ENCODE measurements at regions not wholly inside any gene's neighbourhood (a gene's known extent, or its start where the extent isn't known, plus 50 kb on each side); places are given as distances from the start of the nearest gene placed in this dataset.

GRCh38 chr16:60989592-60989991 is 1046.6 kb downstream of the CDH8 start:
- SMC1A ChIA-PET (ENCODE audit: uncharacterized antibody, unreplicated experiment), result no interaction called here
- TF ChIP-seq ESRRA (IDR thresholded peaks at IDR 0.05; ENCODE audit: low read length), result no peak
- TF ChIP-seq BHLHE40 (IDR thresholded peaks at IDR 0.05; ENCODE audit: borderline replicate concordance in 1 of 2, low read depth in 2 of 2, low read length in 1 of 2), result no peak
- no peak for TF ChIP-seq DPF2 (IDR thresholded peaks at IDR 0.05)
- no peak for TF ChIP-seq CEBPB (IDR thresholded peaks at IDR 0.05; ENCODE audit: borderline replicate concordance in 1 of 2, low read depth in 2 of 2, low read length in 2 of 2)
- TF ChIP-seq STAT3 (IDR thresholded peaks at IDR 0.05; ENCODE audit: low read depth, low read length), result no peak
- no peak for TF ChIP-seq FOXM1 (IDR thresholded peaks at IDR 0.05; ENCODE audit: low read depth, low read length)
- TF ChIP-seq SP1 (IDR thresholded peaks at IDR 0.05; ENCODE audit: low read depth, low read length), result no peak
- TF ChIP-seq RUNX3 (IDR thresholded peaks at IDR 0.05; ENCODE audit: low read length), result no peak
- TF ChIP-seq BACH1 (IDR thresholded peaks at IDR 0.05; ENCODE audit: borderline replicate concordance), result no peak
- TF ChIP-seq USF2 (IDR thresholded peaks at IDR 0.05; ENCODE audit: borderline replicate concordance, low read depth, low read length), result no peak
- TF ChIP-seq ZNF592 (IDR thresholded peaks at IDR 0.05), result no peak
- no peak for TF ChIP-seq NR2F1 (conservative IDR thresholded peaks at IDR 0.05)
- no peak for TF ChIP-seq NFYA (IDR thresholded peaks at IDR 0.05; ENCODE audit: borderline replicate concordance, low read depth, low read length)
- TF ChIP-seq NFXL1 (IDR thresholded peaks at IDR 0.05; ENCODE audit: borderline replicate concordance), result no peak
- no peak for TF ChIP-seq CEBPZ (IDR thresholded peaks at IDR 0.05; ENCODE audit: low read depth, low read length)
- TF ChIP-seq CBX5 (IDR thresholded peaks at IDR 0.05; ENCODE audit: low read depth), result no peak
- TF ChIP-seq NR2C1 (IDR thresholded peaks at IDR 0.05), result no peak
- no peak for TF ChIP-seq SIX5 (IDR thresholded peaks at IDR 0.05; ENCODE audit: low read depth, low read length, severe bottlenecking)
- Histone ChIP-seq H2AFZ (ENCODE audit: control insufficient read depth, low read depth, low read length) (no peak overlapping the region), H3K4me3 (no peak overlapping the region), H3K36me3 (ENCODE audit: control insufficient read depth in 2 of 2, insufficient read depth in 2 of 2, low read length in 1 of 2) (no peaks in the 10 kb centered on the region), H3K27me3 (replicated peaks in 1 of 2; ENCODE audit: control insufficient read depth in 2 of 2, insufficient read depth in 2 of 2, low read length in 1 of 2) (no peaks in the 10 kb centered on the region), H3K4me1 (ENCODE audit: control insufficient read depth, insufficient read depth, low read length) (no peaks in the 10 kb centered on the region), H3K27ac (ENCODE audit: control insufficient read depth, insufficient read depth) (no peak overlapping the region), H3K9ac (ENCODE audit: control insufficient read depth, insufficient read depth, low read length) (no peak overlapping the region), H3K4me2 (ENCODE audit: control insufficient read depth, insufficient read depth) (no peak overlapping the region), H3K9me3 (replicated peaks; ENCODE audit: control insufficient read depth, insufficient read depth, low read length) (no peaks in the 10 kb centered on the region), H4K20me1 (ENCODE audit: control insufficient read depth, insufficient read depth) (no peaks in the 10 kb centered on the region), H3K79me2 (ENCODE audit: control insufficient read depth, insufficient read depth, low read length) (no peaks in the 10 kb centered on the region)
- RAD21 ChIA-PET (ENCODE audit: unreplicated experiment), result no interaction called here
- POLR2A ChIA-PET, result no interaction called here
- intact Hi-C loops (cut with micrococcal nuclease; ENCODE audit: unreplicated experiment), result no loop called here
- ATAC-seq (no peak), FAIRE-seq (no peak), DNase-seq (ENCODE audit: low read depth, low spot score) (no peak)
- BruUV-seq (replicated peaks), result no TSS peak
- in situ Hi-C loops (cut with MboI), result no loop called here
- 54% methylated on average over 5 of the region's 5 CpGs for WGBS (ENCODE audit: insufficient coverage, insufficient replicate concordance, low lambda C conversion rate, missing lambda C conversion rate)
- CTCF ChIA-PET, result no interaction called here
